ENCODE measurements at regions not wholly inside any gene's neighbourhood (a gene's known extent, or its start where the extent isn't known, plus 50 kb on each side); places are given as distances from the start of the nearest gene placed in this dataset.

DNA sequence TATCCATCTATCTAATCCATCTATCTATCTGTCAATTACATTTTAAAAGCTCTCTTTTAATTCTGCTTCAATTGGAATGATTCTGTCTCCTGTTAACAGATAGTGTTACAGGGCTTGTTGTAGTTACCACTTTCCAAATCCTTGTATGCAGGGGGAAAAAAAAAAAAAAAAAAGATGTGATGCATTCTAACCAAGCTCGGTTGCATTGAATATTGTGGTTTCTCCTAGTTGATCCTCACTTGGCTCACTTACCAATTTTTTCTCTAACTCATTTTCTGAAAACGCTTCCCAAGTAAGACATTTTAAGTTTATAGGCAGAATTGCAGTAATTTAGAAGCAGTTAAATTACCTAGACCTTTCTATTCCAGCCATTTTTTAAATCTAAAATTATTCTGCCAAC is 327.9 kb upstream of the PITX2 start:
- TF ChIP-seq POLR2AphosphoS5 (IDR thresholded peaks at IDR 0.05; ENCODE audit: low read depth, low read length) (no peak), TAF1 (IDR thresholded peaks at IDR 0.05; ENCODE audit: low read depth, low read length) (no peak), POLR2A (IDR thresholded peaks at IDR 0.05; ENCODE audit: low read depth, low read length) (no peak), POU2F2 (IDR thresholded peaks at IDR 0.05; ENCODE audit: low read depth, low read length) (no peak)
